Fibroblast of mammary gland (primary cell): ENCODE measurements at regions not wholly inside any gene's neighbourhood (a gene's known extent, or its start where the extent isn't known, plus 50 kb on each side); places are given as distances from the start of the nearest gene placed in this dataset.
A peak's percentile ranks its signal among the peaks of the same experiment; 100 is the strongest.

Experiments used
- DNase-seq: peaks from one replicate; pipeline ENCODE4 v3.0.0-alpha.2; 2010; ENCODE audit warnings: low read depth
- H3K4me3 ChIP-seq: 2 replicates; pipeline ENCODE4 v1.5.1; 2011; ENCODE audit warnings: low read depth, mild to moderate bottlenecking, low read length, moderate library complexity; ENCODE audit not compliant: control insufficient read depth
- TF ChIP-seq, protein P1 (sequence below): conservative IDR thresholded peaks from 2 replicates; pipeline ENCODE4 v1.5.1; 2011; ENCODE audit warnings: low read depth, low read length, inconsistent platforms; ENCODE audit not compliant: control insufficient read depth, insufficient read depth

GRCh38 chr2:195494451-195494850, 162.6 kb upstream of the SLC39A10 start:
- TF ChIP-seq, protein P1, sequence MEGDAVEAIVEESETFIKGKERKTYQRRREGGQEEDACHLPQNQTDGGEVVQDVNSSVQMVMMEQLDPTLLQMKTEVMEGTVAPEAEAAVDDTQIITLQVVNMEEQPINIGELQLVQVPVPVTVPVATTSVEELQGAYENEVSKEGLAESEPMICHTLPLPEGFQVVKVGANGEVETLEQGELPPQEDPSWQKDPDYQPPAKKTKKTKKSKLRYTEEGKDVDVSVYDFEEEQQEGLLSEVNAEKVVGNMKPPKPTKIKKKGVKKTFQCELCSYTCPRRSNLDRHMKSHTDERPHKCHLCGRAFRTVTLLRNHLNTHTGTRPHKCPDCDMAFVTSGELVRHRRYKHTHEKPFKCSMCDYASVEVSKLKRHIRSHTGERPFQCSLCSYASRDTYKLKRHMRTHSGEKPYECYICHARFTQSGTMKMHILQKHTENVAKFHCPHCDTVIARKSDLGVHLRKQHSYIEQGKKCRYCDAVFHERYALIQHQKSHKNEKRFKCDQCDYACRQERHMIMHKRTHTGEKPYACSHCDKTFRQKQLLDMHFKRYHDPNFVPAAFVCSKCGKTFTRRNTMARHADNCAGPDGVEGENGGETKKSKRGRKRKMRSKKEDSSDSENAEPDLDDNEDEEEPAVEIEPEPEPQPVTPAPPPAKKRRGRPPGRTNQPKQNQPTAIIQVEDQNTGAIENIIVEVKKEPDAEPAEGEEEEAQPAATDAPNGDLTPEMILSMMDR: no peak
- H3K4me3 ChIP-seq: no peak overlapping the region
- peak; percentile 68 for DNase-seq

DNA sequence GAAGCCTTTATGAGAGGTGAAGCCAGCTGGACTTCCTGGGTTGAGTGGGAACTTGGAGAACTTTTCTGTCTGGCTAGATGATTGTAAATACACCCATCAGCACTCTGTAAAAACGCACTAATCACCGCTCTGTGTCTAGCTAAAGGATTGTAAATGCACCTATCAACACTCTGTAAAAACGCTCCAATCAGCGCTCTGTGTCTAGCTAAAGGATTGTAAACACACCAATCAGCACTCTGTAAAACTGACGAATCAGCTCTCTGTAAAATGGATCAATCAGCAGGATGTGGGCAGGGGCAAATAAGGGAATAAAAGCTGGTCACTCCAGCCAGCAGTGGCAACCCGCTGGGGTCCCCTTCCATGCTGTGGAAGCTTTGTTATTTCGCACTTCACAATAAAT, 163.6 kb upstream of the SLC39A10 start:
- H3K4me3 ChIP-seq: no peak overlapping the region
- TF ChIP-seq, protein P1: no peak
- no peak for DNase-seq

- DNase-seq: no peak
- TF ChIP-seq, protein P1: no peak
- H3K4me3 ChIP-seq: no peak overlapping the region
Measured at GRCh38 chr2:195490319-195490718, 166.7 kb upstream of the SLC39A10 start.

DNA sequence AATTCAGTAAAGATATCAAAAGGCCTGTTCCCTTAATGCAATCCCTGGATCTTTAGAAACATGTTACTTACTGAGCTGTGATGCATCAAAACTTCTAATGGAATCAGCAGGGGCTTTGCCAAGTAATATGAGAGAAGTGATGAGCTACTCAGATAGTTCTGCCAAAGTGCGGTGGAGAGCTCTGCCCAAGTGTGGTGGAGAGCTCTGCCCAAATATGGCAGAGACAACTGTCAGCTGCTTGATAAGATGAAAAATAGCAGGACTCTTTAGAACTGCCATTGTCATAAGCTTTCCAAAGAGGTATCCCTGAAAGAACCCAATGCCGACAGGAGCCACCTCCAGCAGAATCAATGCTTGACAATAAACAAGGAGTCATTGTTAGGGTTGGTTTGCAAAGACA, 167.9 kb upstream of the SLC39A10 start:
- no peak overlapping the region for H3K4me3 ChIP-seq
- TF ChIP-seq, protein P1: no peak
- DNase-seq: peak; percentile 66

- no peak overlapping the region for H3K4me3 ChIP-seq
- no peak for DNase-seq
- TF ChIP-seq, protein P1: no peak
Measured at GRCh38 chr2:195488567-195488966, 168.5 kb upstream of the SLC39A10 start.

- peak; percentile 72 for DNase-seq
- H3K4me3 ChIP-seq: no peak overlapping the region
- TF ChIP-seq, protein P1: no peak
Measured at GRCh38 chr2:195486987-195487644, 169.9 kb upstream of the SLC39A10 start.

DNA sequence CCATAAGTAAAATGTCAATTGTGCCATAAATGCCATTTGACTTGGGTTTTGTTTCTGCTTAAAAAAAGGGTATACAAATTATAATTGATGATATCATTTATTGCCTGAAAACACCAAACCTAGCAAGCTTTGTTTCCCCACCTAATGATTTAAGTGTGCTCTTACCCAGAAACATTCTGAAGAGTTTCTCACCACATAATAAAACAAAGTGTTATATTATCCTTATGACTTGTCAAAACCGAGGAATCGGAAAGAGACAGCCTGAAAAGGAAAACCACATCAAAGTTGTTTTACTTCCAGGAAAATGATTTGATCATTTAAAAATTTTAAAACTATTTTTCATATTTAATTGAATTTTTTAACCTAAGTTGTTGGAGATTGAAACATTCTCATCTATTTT, 170.5 kb upstream of the SLC39A10 start:
- H3K4me3 ChIP-seq: no peak overlapping the region
- no peak for DNase-seq
- TF ChIP-seq, protein P1: no peak
